ENCODE measurements at regions not wholly inside any gene's neighbourhood (a gene's known extent, or its start where the extent isn't known, plus 50 kb on each side); places are given as distances from the start of the nearest gene placed in this dataset.

- no peak for TF ChIP-seq CTCF (IDR thresholded peaks at IDR 0.05)
- TF ChIP-seq POLR2A (IDR thresholded peaks at IDR 0.05; ENCODE audit: low read depth): no peak
- TF ChIP-seq POLR2AphosphoS5 (IDR thresholded peaks at IDR 0.05): no peak
Observed at GRCh38 chr4:45883421-45883820, 240.4 kb downstream of the GABRG1 start.
